H9 (cell line): ENCODE measurements at regions not wholly inside any gene's neighbourhood (a gene's known extent, or its start where the extent isn't known, plus 50 kb on each side); places are given as distances from the start of the nearest gene placed in this dataset.

Experiments used
- DNase-seq: peaks from one replicate; pipeline ENCODE4 v3.0.0-alpha.2; 2017
- H2AFZ ChIP-seq: one replicate; pipeline ENCODE4 v1.6.1; 2013; ENCODE audit warnings: mild to moderate bottlenecking, low read length, control low read depth, moderate library complexity
- H2AK5ac ChIP-seq: 2 replicates; pipeline ENCODE4 v1.6.1; 2013; ENCODE audit warnings: low read length, control low read depth, mixed read lengths; ENCODE audit not compliant: insufficient read length
- H2BK120ac ChIP-seq: one replicate; pipeline ENCODE4 v1.6.1; 2013; ENCODE audit warnings: low read depth, mild to moderate bottlenecking, low read length, control low read depth, inconsistent platforms; ENCODE audit not compliant: poor library complexity, severe bottlenecking
- H2BK12ac ChIP-seq: 2 replicates; pipeline ENCODE4 v1.6.1; 2013; ENCODE audit warnings: low read length, control low read depth, mixed read lengths, low read depth; ENCODE audit not compliant: insufficient read length
- H2BK15ac ChIP-seq: 2 replicates; pipeline ENCODE4 v1.6.1; 2013; ENCODE audit warnings: low read depth, low read length, control low read depth
- H2BK20ac ChIP-seq: one replicate; pipeline ENCODE4 v1.6.1; 2013; ENCODE audit warnings: low read depth, mild to moderate bottlenecking, low read length, control low read depth, inconsistent platforms; ENCODE audit not compliant: poor library complexity, severe bottlenecking
- H2BK5ac ChIP-seq: 2 replicates; pipeline ENCODE4 v1.6.1; 2013; ENCODE audit warnings: low read length, control low read depth, mixed read lengths; ENCODE audit not compliant: insufficient read length
- H3K14ac ChIP-seq: 2 replicates; pipeline ENCODE4 v1.6.1; 2013; ENCODE audit warnings: low read length, control low read depth; ENCODE audit not compliant: insufficient read depth
- H3K18ac ChIP-seq: 2 replicates; pipeline ENCODE4 v1.6.1; 2013; ENCODE audit warnings: low read depth, mild to moderate bottlenecking, mixed read lengths, low read length, control low read depth; ENCODE audit not compliant: insufficient read length
- H3K23ac ChIP-seq: 2 replicates; pipeline ENCODE4 v1.6.1; 2013; ENCODE audit warnings: low read length, control low read depth, mixed read lengths, low read depth; ENCODE audit not compliant: insufficient read length
- H3K23me2 ChIP-seq: 2 replicates; pipeline ENCODE4 v1.6.1; 2013; ENCODE audit warnings: low read depth, mild to moderate bottlenecking, mixed read lengths, low read length, control low read depth; ENCODE audit not compliant: insufficient read length, poor library complexity, severe bottlenecking
- H3K27ac ChIP-seq: 2 replicates; pipeline ENCODE4 v1.5.1; 2013; ENCODE audit warnings: low read length, control low read depth, mixed read lengths, low read depth; ENCODE audit not compliant: insufficient read length
- H3K27me3 ChIP-seq: 2 replicates; pipeline ENCODE4 v1.6.1; 2013; ENCODE audit warnings: low read length, control low read depth, inconsistent platforms; ENCODE audit not compliant: insufficient read depth
- H3K4ac ChIP-seq: 2 replicates; pipeline ENCODE4 v1.6.1; 2013; ENCODE audit warnings: low read depth, mild to moderate bottlenecking, control low read depth, inconsistent platforms, low read length, moderate library complexity
- H3K4me1 ChIP-seq: 2 replicates; pipeline ENCODE4 v1.6.1; 2013; ENCODE audit warnings: low read length, control low read depth, inconsistent platforms; ENCODE audit not compliant: insufficient read depth
- H3K4me2 ChIP-seq: 2 replicates; pipeline ENCODE4 v1.6.1; 2013; ENCODE audit warnings: low read length, control low read depth, mixed read lengths; ENCODE audit not compliant: insufficient read length, insufficient read depth
- H3K56ac ChIP-seq: 2 replicates; pipeline ENCODE4 v1.6.1; 2013; ENCODE audit warnings: low read depth, mild to moderate bottlenecking, mixed read lengths, low read length, control low read depth; ENCODE audit not compliant: insufficient read length
- H3K79me1 ChIP-seq: 2 replicates; pipeline ENCODE4 v1.6.1; 2013; ENCODE audit warnings: low read depth, mild to moderate bottlenecking, moderate library complexity, low read length, control low read depth, inconsistent platforms; ENCODE audit not compliant: insufficient read depth, poor library complexity, severe bottlenecking
- H3K79me2 ChIP-seq: 2 replicates; pipeline ENCODE4 v1.6.1; 2013; ENCODE audit warnings: low read length, control low read depth, inconsistent platforms; ENCODE audit not compliant: insufficient read depth
- H3K9ac ChIP-seq: 2 replicates; pipeline ENCODE4 v1.6.1; 2013; ENCODE audit warnings: low read length, control low read depth, mixed read lengths; ENCODE audit not compliant: insufficient read length; ENCODE audit errors: extremely low read depth
- H3K9me3 ChIP-seq: one replicate; pipeline ENCODE4 v1.6.1; 2013; ENCODE audit warnings: low read depth, low read length, inconsistent platforms; ENCODE audit not compliant: control insufficient read depth
- H3T11ph ChIP-seq: one replicate; pipeline ENCODE4 v1.6.1; 2013; ENCODE audit warnings: mild to moderate bottlenecking, low read length, control low read depth, inconsistent platforms
- H4K20me1 ChIP-seq: one replicate; pipeline ENCODE4 v1.6.1; 2013; ENCODE audit not compliant: control insufficient read depth, insufficient read length, insufficient read depth
- H4K5ac ChIP-seq: 2 replicates; pipeline ENCODE4 v1.6.1; 2013; ENCODE audit warnings: low read depth, mild to moderate bottlenecking, mixed read lengths, low read length, control low read depth; ENCODE audit not compliant: insufficient read length
- H4K8ac ChIP-seq: replicated peaks from 2 replicates; pipeline ENCODE4 v1.6.1; 2013; ENCODE audit warnings: low read length, control low read depth, mixed read lengths, low read depth; ENCODE audit not compliant: insufficient read length
- H4K91ac ChIP-seq: 2 replicates; pipeline ENCODE4 v1.6.1; 2013; ENCODE audit warnings: low read depth, mild to moderate bottlenecking, moderate library complexity, mixed read lengths, low read length, control low read depth; ENCODE audit not compliant: insufficient read length
- H3K27ac Mint-ChIP-seq, 3 experiments: 2 replicates in 2 of 3; 3 replicates in 1 of 3; pipeline ENCODE4 v1.8.0; 2020 to 2021; ENCODE audit warnings: mixed read lengths in 3 of 3, mild to moderate bottlenecking in 1 of 3, moderate library complexity in 1 of 3
- H3K27me3 Mint-ChIP-seq: 2 replicates; pipeline ENCODE4 v1.8.0; 2021; ENCODE audit warnings: low read depth, mild to moderate bottlenecking, moderate library complexity, mixed read lengths
- H3K36me3 Mint-ChIP-seq, 3 experiments: 2 replicates in 2 of 3; 3 replicates in 1 of 3; pipeline ENCODE4 v1.8.0; 2020 to 2021; ENCODE audit warnings: low read depth in 3 of 3, mixed read lengths in 3 of 3; ENCODE audit not compliant: insufficient read depth in 1 of 3
- H3K4me1 Mint-ChIP-seq, 2 experiments: 2 replicates each; pipeline ENCODE4 v1.8.0; 2020; ENCODE audit warnings: mixed read lengths in 2 of 2
- H3K4me3 Mint-ChIP-seq, 2 experiments: 2 replicates in 1 of 2; 3 replicates in 1 of 2; pipeline ENCODE4 v1.8.0; 2020 to 2021; ENCODE audit warnings: mild to moderate bottlenecking in 2 of 2, mixed read lengths in 2 of 2, moderate library complexity in 1 of 2
- H3K9me3 Mint-ChIP-seq, 2 experiments: 2 replicates in 1 of 2; 3 replicates in 1 of 2; pipeline ENCODE4 v1.8.0; 2020; ENCODE audit warnings: mild to moderate bottlenecking in 2 of 2, mixed read lengths in 2 of 2, moderate library complexity in 1 of 2
- CTCF ChIP-seq: fragments of 200-600 bp; sonication (generic); conservative IDR thresholded peaks from 3 replicates; pipeline ENCODE4 v1.8.0; 2021; ENCODE audit warnings: antibody characterized with exemption, mild to moderate bottlenecking
- WGBS: extraction: QIAGEN DNeasy Blood & Tissue Kit; methylation state at CpG from one replicate; pipeline ENCODE4 v1.1.7; 2013; ENCODE audit warnings: missing lambda C conversion rate, low lambda C conversion rate, mixed read lengths; ENCODE audit not compliant: insufficient read length; ENCODE audit errors: extremely low coverage; 5-methylcytosine and 5-hydroxymethylcytosine counted together

GRCh38 chr6:40759838-40760237 is 172.7 kb upstream of the LRFN2 start:
- H2AFZ ChIP-seq = no peak overlapping the region
- DNase-seq = no peak
- no peak overlapping the region for H2BK20ac ChIP-seq
- H3K9ac ChIP-seq = no peak overlapping the region
- H2BK5ac ChIP-seq = no peak overlapping the region
- no peak overlapping the region for H3K27ac ChIP-seq
- H2BK12ac ChIP-seq = no peak overlapping the region
- Mint-ChIP-seq H3K9me3 (no peaks in the 10 kb centered on the region; a peak in 1 of 5 replicates), H3K27ac (no peak overlapping the region), H3K27me3 (peaks cover 11% of the 10 kb centered on the region), H3K4me3 (no peak overlapping the region), H3K36me3 (no peaks in the 10 kb centered on the region), H3K4me1 (peaks cover 6 to 12% of the 10 kb centered on the region in 2 experiments; a peak in 3 of 4 replicates)
- no peak overlapping the region for H3K23ac ChIP-seq
- no peak overlapping the region for H3K56ac ChIP-seq
- no peaks in the 10 kb centered on the region for H3K4me1 ChIP-seq
- H3K23me2 ChIP-seq = no peaks in the 10 kb centered on the region
- no peak overlapping the region for H2BK15ac ChIP-seq
- no peak for TF ChIP-seq CTCF
- no peak overlapping the region for H2AK5ac ChIP-seq
- no peaks in the 10 kb centered on the region for H3K79me2 ChIP-seq
- H3K9me3 ChIP-seq = no peaks in the 10 kb centered on the region
- H4K20me1 ChIP-seq = no peaks in the 10 kb centered on the region
- no peak overlapping the region for H2BK120ac ChIP-seq
- H3K18ac ChIP-seq = no peak overlapping the region
- H3K14ac ChIP-seq = no peak overlapping the region
- no peak overlapping the region for H4K5ac ChIP-seq
- no peak overlapping the region for H3K4ac ChIP-seq
- no peak overlapping the region for H4K8ac ChIP-seq
- no peak overlapping the region for H3T11ph ChIP-seq
- no peak overlapping the region for H4K91ac ChIP-seq
- H3K79me1 ChIP-seq = no peaks in the 10 kb centered on the region
- H3K4me2 ChIP-seq = no peak overlapping the region
- no CpG with 5 or more reads among the region's 5 CpGs for WGBS
- H3K27me3 ChIP-seq = no peaks in the 10 kb centered on the region; the same call in 1 of the 2 replicates
